Hematopoietic multipotent progenitor cell treated with erythropoietin and hydrocortisone succinate and interleukin-3 and kit ligand, for 17 days (in vitro differentiated cells): ENCODE measurements at regions not wholly inside any gene's neighbourhood (a gene's known extent, or its start where the extent isn't known, plus 50 kb on each side); places are given as distances from the start of the nearest gene placed in this dataset.

Experiments
- DNase-seq: peaks from one replicate; pipeline ENCODE4 v3.0.0-alpha.2; 2015; ENCODE audit warnings: low spot score

- DNase-seq, result no peak
Observed at GRCh38 chr20:60430516-60431001, 472.3 kb downstream of the CDH26 start.

- DNase-seq, result no peak
Observed at GRCh38 chr20:60431349-60431748, 473.1 kb downstream of the CDH26 start.

DNA sequence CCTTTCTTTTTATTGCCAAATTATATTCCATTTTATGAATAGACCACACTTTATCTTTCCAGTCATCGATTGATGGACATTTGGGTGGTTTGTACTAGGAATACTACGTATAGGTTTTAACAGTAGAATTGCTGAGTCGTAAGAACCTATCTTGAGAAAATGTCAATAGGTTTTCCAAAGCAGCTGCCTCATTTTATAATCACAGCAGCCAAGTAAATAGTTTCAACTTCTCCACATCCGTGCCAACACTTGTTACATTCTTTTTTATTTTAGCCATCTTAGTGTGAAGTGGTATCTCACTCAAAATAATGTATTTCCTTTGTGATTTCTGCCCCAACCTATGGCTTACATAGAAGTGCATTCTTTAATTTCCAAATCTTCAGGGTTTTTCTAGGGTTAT lies 479.2 kb downstream of the CDH26 start:
- no peak for DNase-seq

- DNase-seq, result no peak
Observed at GRCh38 chr20:60446267-60447111, 488.3 kb downstream of the CDH26 start.

DNA sequence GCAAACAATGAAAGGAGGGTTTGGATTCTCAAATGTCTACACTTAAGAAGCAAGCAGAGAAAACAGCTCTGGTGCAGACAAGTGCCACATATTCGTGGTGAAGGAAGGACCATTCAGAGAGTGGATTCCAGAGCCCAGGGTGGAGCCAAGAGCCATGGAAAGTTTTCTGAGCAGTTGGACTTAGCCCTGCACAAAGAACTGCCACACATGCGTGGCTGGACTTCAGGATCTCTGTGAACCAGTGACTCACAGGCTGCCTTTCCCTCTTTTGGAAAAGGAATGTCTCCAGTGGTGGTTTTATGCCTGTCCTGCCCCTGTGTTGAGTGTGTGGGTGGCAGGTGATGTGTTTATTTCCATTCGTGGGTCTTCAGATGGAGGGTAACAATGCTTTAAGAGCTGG lies 489.5 kb downstream of the CDH26 start:
- DNase-seq, result no peak

DNA sequence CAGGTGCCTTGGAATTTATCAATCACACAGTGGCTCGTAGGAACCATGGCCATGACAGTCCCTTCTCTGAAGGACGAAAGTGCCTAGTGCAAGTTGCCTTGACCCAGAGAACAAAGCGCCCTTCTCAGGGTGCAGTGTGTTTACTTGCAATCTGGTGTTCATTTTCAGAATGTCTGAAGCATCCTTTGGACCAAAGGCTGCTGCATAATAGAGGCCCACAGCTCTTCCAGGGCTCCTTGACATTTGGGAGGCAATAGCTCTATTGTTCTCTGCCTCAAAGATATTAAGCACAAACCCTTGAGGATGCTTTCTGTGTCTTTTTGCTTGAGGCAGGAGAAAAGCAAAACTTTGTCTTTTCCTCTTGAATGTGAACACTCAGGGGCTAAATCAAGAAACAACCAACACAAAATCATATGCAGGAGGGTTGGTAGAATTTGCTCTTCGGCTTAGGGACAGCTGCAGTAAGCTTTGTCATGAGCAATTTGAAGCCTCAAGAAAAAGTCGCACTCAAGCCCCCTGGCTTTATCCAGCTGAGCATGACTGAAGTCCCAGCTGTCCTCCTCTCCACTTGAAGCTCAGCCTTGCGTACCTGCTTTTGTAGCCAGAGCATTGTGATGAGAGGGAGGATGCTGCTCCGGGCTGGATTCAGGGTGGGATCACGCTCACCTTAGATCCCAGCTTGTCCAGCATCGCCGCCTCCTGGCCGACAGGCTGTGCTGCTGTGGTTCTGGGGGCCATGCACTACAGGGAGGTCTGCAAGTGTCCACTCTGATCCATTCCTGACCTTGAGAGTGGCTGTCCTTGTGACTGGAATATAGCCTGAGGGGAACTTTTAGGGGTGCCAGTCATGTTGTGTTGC lies 495.4 kb downstream of the CDH26 start:
- DNase-seq, result no peak

- no peak for DNase-seq
Observed at GRCh38 chr20:60454491-60454890, 496.3 kb downstream of the CDH26 start.

DNA sequence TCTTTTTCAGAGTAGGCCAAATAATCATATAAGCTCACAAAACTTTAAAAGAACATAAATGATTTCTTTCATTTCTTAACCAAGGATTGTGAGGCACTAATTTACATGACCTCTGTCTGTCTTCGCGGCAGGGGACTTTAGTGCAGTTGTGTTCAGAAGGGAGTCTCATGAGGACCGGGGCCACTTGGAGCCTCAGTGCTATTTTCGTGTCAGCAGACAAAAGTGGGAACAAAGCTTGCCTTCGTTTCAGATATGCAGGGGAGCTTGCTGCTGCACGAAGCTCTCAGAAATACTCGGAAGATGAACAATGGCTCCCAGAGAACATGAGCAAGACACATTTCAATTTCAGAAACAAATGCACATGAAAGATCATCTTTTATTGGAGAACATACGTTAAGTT lies 497.0 kb downstream of the CDH26 start:
- DNase-seq, result no peak

DNA sequence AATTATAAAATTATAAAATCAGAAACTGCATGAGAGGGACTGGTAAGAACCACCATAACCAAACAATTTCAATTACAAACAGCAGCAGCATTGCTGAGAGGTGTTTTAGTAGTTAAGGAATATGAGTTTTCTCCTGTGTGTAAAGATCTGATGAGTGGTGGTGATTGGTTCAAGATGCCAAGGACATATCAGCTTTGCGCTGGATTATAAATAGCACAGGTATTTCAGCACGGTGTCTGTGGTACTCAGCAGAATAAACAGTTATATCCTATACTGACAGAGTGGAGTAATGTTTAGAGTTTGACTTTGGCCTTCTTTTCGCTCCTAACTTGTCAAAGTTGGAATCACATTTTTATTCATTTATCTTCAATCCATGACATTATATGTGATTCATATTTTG lies 501.0 kb downstream of the CDH26 start:
- DNase-seq, result no peak

GRCh38 chr20:60461993-60462392 lies 503.8 kb downstream of the CDH26 start:
- DNase-seq, result no peak

DNA sequence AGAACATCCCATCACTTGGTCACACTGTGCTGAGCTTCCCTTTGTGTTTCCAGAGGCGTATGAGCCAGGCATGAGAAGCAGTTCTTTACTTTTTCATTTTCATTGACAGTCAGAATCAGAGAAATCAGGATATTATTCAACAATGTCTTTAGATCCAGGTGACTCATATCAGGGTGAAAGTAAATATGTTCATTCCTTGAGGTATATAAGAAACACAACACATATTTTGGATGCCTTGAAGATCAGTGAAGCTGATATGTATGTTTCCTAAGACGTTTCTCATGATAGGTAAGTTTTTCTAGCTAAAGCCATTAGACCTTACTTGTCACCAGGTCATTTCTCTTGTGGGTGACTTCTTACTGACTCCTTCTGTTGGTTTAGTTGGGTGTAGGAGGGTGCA lies 505.6 kb downstream of the CDH26 start:
- DNase-seq, result no peak

GRCh38 chr20:60465439-60465838 lies 507.2 kb downstream of the CDH26 start:
- no peak for DNase-seq

DNA sequence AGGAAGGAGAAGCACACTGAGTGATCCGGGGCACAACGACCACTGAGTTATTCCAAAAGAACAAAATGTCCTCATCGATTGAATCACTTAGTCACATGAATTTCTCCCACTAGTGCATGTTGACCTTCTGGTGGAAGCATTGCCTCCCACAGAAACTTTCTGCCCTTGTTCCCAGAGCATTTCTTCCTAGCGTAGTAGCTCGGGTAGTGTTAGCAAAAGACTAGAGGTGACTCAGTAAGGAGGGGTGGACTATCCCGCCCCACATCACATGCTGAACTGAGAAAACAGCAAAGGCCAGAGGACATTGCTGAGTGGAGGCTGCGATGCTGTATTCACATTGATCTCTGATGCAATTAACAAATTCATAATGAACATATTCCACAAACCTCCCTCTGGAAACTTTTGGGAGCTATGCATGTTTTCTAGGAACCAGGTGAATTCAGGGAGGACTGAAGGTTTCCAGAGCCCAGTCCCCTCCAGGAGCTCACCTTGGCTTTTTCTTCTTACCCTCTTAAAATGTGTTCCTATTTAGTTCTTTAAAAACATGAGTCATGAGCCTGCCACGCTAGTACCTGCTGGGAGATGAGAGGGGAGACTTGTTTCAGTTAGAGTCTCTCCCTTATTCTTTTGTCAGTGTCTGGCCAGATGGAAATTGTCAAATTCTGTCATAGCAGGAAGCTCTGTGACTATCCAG lies 507.9 kb downstream of the CDH26 start:
- no peak for DNase-seq

- DNase-seq, result no peak
Observed at GRCh38 chr20:60466687-60467022, 508.4 kb downstream of the CDH26 start.

DNA sequence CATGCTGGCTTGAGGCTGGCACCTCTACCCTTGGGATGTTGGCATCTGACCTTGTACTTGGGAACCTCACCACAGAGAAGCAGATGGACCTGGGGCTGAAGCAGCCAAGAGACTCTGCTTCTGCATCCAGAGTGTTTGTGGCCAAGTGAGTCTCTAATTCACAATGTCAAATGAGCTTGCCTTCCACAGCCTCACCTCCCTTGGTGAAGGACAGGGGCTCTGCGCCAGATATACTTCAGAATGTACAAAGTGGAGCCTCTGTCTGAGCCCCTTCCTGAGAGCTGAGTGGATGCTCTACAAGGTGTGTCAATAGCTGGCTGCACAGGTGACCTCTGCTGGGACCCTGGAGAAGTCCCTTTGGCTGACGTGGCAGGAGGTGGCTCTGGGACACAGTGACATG lies 508.9 kb downstream of the CDH26 start:
- DNase-seq, result no peak

DNA sequence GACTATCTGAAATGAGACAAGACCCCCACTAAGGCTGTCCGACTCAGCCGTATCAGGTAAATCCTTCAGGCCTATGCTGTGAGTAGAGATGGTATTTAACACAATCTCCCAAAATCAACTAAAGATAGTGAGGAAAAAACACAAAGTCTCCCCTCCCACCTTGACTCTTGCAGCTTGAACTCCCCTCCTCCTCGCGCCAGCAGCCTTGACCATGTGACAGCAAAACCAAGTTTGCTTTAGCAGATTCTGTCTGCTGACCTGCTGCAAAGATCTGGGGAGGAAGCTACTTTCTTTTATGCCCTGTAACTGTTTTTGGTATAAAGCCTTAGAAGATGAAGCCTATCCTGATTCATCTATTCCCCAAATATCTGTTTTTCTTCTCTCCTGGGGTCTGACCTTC lies 509.5 kb downstream of the CDH26 start:
- no peak for DNase-seq

GRCh38 chr20:60469829-60470228 lies 511.6 kb downstream of the CDH26 start:
- no peak for DNase-seq

GRCh38 chr20:60470366-60470765 lies 512.1 kb downstream of the CDH26 start:
- no peak for DNase-seq

DNA sequence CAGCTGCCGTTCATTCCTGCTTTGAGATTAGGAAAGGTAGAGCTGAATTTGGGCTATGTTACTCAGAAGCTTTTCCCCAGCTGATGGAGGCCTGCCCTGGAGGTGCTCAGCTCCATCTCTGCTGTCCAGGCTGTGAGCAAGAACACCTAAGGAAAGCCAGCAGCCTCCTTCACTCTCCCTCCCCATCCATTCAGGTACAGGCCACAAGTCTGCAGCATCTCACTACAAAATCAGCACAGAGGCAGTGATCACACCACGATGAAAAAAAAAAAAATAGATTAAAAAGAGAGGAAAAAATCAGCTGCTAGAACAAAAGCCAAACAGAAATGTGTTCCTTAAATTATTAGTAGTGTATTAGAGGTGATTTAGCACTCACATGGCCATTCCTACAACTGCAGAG lies 515.0 kb downstream of the CDH26 start:
- DNase-seq, result no peak

DNA sequence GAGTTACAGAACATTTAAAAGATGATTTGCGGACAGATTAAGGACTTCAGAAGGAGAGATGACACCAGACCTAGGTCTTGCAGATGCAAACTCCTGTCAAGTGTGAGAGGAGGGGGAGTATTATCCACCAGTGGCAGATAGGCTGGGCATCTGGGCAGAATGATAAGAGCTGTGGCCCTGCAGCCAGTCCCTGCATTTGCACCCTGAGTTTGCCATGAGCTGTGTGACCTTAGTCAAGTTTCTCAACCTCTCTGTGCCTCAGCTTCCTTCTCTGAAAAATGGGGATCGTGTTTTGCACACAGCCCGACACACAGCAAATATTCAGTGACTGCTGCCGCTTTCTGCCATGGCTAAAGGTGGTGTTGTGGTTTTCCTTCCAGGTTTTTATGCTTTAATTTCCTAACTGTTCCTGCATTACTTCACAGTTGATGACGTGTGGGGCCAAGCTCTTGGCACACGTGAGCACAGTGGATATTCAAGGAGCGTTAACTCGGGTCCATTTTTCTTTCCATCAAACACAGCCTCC lies 516.2 kb downstream of the CDH26 start:
- no peak for DNase-seq

- no peak for DNase-seq
Observed at GRCh38 chr20:60476045-60476444, 517.8 kb downstream of the CDH26 start.

- no peak for DNase-seq
Observed at GRCh38 chr20:60477958-60478357, 519.7 kb downstream of the CDH26 start.
